Aorta (tissue), 5 donors: ENCODE measurements at regions not wholly inside any gene's neighbourhood (a gene's known extent, or its start where the extent isn't known, plus 50 kb on each side); places are given as distances from the start of the nearest gene placed in this dataset.

Source experiments
- ATAC-seq: fragments of 200-7000 bp; cut with Tn5 transposase; one replicate; pipeline ENCODE4 v1.9.1; 2022; ENCODE audit warnings: moderate library complexity; ENCODE audit not compliant: low FRiP score
- DNase-seq, 2 donors: peaks; one replicate each; pipeline ENCODE4 v3.0.0-alpha.2; 2020
- H3K27ac ChIP-seq, 2 donors: one replicate each; pipeline ENCODE4 v1.5.1; 2013; ENCODE audit warnings: low read length in 2 of 2, mild to moderate bottlenecking in 2 of 2, moderate library complexity in 2 of 2, control low read depth in 1 of 2, inconsistent platforms in 1 of 2, low read depth in 1 of 2
- H3K27me3 ChIP-seq, 2 donors: one replicate each; pipeline ENCODE4 v1.6.1; 2013; ENCODE audit warnings: control low read depth in 1 of 2, low read length in 1 of 2, mild to moderate bottlenecking in 1 of 2, moderate library complexity in 1 of 2; ENCODE audit not compliant: insufficient read depth in 2 of 2, control insufficient read depth in 1 of 2
- H3K36me3 ChIP-seq, 2 donors: one replicate each; pipeline ENCODE4 v1.6.1; 2013; ENCODE audit warnings: control low read depth in 1 of 2, low read length in 1 of 2, mild to moderate bottlenecking in 1 of 2; ENCODE audit not compliant: insufficient read depth in 2 of 2, control insufficient read depth in 1 of 2
- H3K4me1 ChIP-seq, 2 donors: one replicate each; pipeline ENCODE4 v1.6.1; 2013; ENCODE audit warnings: low read length in 2 of 2, control low read depth in 1 of 2, mild to moderate bottlenecking in 1 of 2, moderate library complexity in 1 of 2; ENCODE audit not compliant: insufficient read depth in 2 of 2, control insufficient read depth in 1 of 2
- H3K4me3 ChIP-seq, 2 donors: one replicate each; pipeline ENCODE4 v1.5.1; 2013; ENCODE audit warnings: low read length in 2 of 2, control low read depth in 1 of 2, mild to moderate bottlenecking in 1 of 2
- H3K9me3 ChIP-seq: one replicate; pipeline ENCODE4 v1.6.1; 2013; ENCODE audit warnings: mild to moderate bottlenecking, low read length; ENCODE audit not compliant: control insufficient read depth
- WGBS, 2 donors: extraction: QIAGEN DNeasy Blood & Tissue Kit; methylation state at CpG; one replicate each; pipeline ENCODE4 v1.1.7; 2013; 5-methylcytosine and 5-hydroxymethylcytosine counted together
- intact Hi-C, 2 donors: fragments of 100-400 bp; cut with DNase I; formaldehyde crosslinking; loops; one replicate each; pipeline versions ENCODE4 v1.14.2 to v1.15.0; 2022
- donor health status: healthy with polysubstance abuse.
- donor health status: Bipolar disorder and iron deficiency.
- donor health status: DM: no; HTN: no; CAD: no.
- donor health status: DM: no; HTN: no; CAD: no.
- donor health status: DM: yes; HTN: yes; CAD: no.

GRCh38 chr10:131701131-131701947 lies 199.5 kb upstream of the PPP2R2D start:
- Histone ChIP-seq H3K4me1 (no peaks in the 10 kb centered on the region), H3K27ac (no peak overlapping the region), H3K4me3 (no peak overlapping the region), H3K36me3 (no peaks in the 10 kb centered on the region), H3K27me3 (no peaks in the 10 kb centered on the region), H3K9me3 (peaks cover under 1% of the 10 kb centered on the region)
- intact Hi-C loops: no loop called here
- peak in 1 of 2 donors; percentile 57 for DNase-seq
- WGBS, 2 donors: 71 to 74% methylated on average over 13 to 15 of the region's 15 CpGs
- no peak for ATAC-seq

GRCh38 chr10:131702531-131703356 lies 198.1 kb upstream of the PPP2R2D start:
- DNase-seq (peak in 1 of 2 donors; percentile 47), ATAC-seq (no peak)
- Histone ChIP-seq H3K27me3 (no peaks in the 10 kb centered on the region), H3K36me3 (no peaks in the 10 kb centered on the region), H3K27ac (no peak overlapping the region), H3K4me3 (no peak overlapping the region), H3K9me3 (peaks cover 10% of the 10 kb centered on the region), H3K4me1 (no peaks in the 10 kb centered on the region)
- intact Hi-C loops: no loop called here
- WGBS, 2 donors: 78 to 80% methylated on average over 23 of the region's 23 CpGs

GRCh38 chr10:131703541-131703940 lies 197.3 kb upstream of the PPP2R2D start:
- H3K4me1 ChIP-seq: no peaks in the 10 kb centered on the region
- no peaks in the 10 kb centered on the region for H3K36me3 ChIP-seq
- H3K9me3 ChIP-seq: peaks cover 10% of the 10 kb centered on the region
- DNase-seq (peak in 1 of 2 donors; percentile 53), ATAC-seq (no peak)
- intact Hi-C loops: no loop called here
- 75 to 87% methylated on average over 8 of the region's 8 CpGs for WGBS, 2 donors
- H3K27me3 ChIP-seq: no peaks in the 10 kb centered on the region
- H3K4me3 ChIP-seq: no peak overlapping the region
- no peak overlapping the region for H3K27ac ChIP-seq

GRCh38 chr10:131703941-131704340 lies 196.9 kb upstream of the PPP2R2D start:
- H3K27me3 ChIP-seq: no peaks in the 10 kb centered on the region
- ATAC-seq: no peak
- H3K4me3 ChIP-seq: no peak overlapping the region
- DNase-seq: peak in 1 of 2 donors; percentile 56
- no peaks in the 10 kb centered on the region for H3K4me1 ChIP-seq
- WGBS, 2 donors: 89 to 93% methylated on average over 8 of the region's 8 CpGs
- H3K36me3 ChIP-seq: no peaks in the 10 kb centered on the region
- intact Hi-C loops: no loop called here
- no peak overlapping the region for H3K27ac ChIP-seq
- H3K9me3 ChIP-seq: peaks cover 10% of the 10 kb centered on the region

- H3K9me3 ChIP-seq: peaks cover 10% of the 10 kb centered on the region
- H3K4me1 ChIP-seq: no peaks in the 10 kb centered on the region
- H3K27me3 ChIP-seq: no peaks in the 10 kb centered on the region
- intact Hi-C loops: no loop called here
- no peak for ATAC-seq
- no peak for DNase-seq
- WGBS, 2 donors: 63 to 79% methylated on average over 7 of the region's 7 CpGs
- H3K27ac ChIP-seq: no peak overlapping the region
- H3K4me3 ChIP-seq: no peak overlapping the region
- no peaks in the 10 kb centered on the region for H3K36me3 ChIP-seq
These were observed 194.3 kb upstream of the PPP2R2D start for GRCh38 chr10:131706476-131706875.

GRCh38 chr10:131706952-131707351 lies 193.9 kb upstream of the PPP2R2D start:
- intact Hi-C loops: no loop called here
- H3K9me3 ChIP-seq: peaks cover 10% of the 10 kb centered on the region
- H3K27me3 ChIP-seq: no peaks in the 10 kb centered on the region

GRCh38 chr10:131708225-131708880 lies 192.5 kb upstream of the PPP2R2D start:
- ATAC-seq: peak; percentile 15
- intact Hi-C loops: no loop called here
- Histone ChIP-seq H3K4me3 (no peak overlapping the region), H3K27me3 (no peaks in the 10 kb centered on the region), H3K4me1 (no peaks in the 10 kb centered on the region), H3K9me3 (peaks cover 10% of the 10 kb centered on the region), H3K27ac (no peak overlapping the region), H3K36me3 (no peaks in the 10 kb centered on the region)
- peak in 1 of 2 donors; percentile 45 for DNase-seq
- 76 to 79% methylated on average over 17 of the region's 17 CpGs for WGBS, 2 donors

More at GRCh38 chr10:131706952-131707351, 193.9 kb upstream of the PPP2R2D start:
- Histone ChIP-seq H3K27ac (no peak overlapping the region), H3K4me3 (no peak overlapping the region), H3K4me1 (no peaks in the 10 kb centered on the region), H3K36me3 (no peaks in the 10 kb centered on the region)
- ATAC-seq: no peak
- peak in 1 of 2 donors; percentile 57 for DNase-seq
- WGBS, 2 donors: 87 to 90% methylated on average over 4 of the region's 4 CpGs

- Histone ChIP-seq H3K36me3 (no peaks in the 10 kb centered on the region), H3K4me1 (no peaks in the 10 kb centered on the region), H3K9me3 (peaks cover 10% of the 10 kb centered on the region), H3K4me3 (no peak overlapping the region), H3K27me3 (no peaks in the 10 kb centered on the region), H3K27ac (no peak overlapping the region)
- 68 to 78% methylated on average over 17 of the region's 17 CpGs for WGBS, 2 donors
- intact Hi-C loops: no loop called here
- DNase-seq: peak in 1 of 2 donors; percentile 61
- no peak for ATAC-seq
These were observed 190.5 kb upstream of the PPP2R2D start for GRCh38 chr10:131710142-131710861.
